ENCODE measurements at regions not wholly inside any gene's neighbourhood (a gene's known extent, or its start where the extent isn't known, plus 50 kb on each side); places are given as distances from the start of the nearest gene placed in this dataset.
"Not testable (repeated sequence)": the region's sequence is repeated elsewhere in the genome, so short reads cannot be mapped to it uniquely, and the experiment has no call there.

- not testable (repeated sequence) for TF ChIP-seq CTCF, POLR2A (IDR thresholded peaks at IDR 0.05)
Observed at GRCh38 chr1:206359377-206359776, 110.9 kb upstream of the IKBKE start.
